DMS79 treated with DMSO at 0.1 percent for 48 hours (cell line): ENCODE measurements at regions not wholly inside any gene's neighbourhood (a gene's known extent, or its start where the extent isn't known, plus 50 kb on each side); places are given as distances from the start of the nearest gene placed in this dataset.
"Not testable (repeated sequence)": the region's sequence is repeated elsewhere in the genome, so short reads cannot be mapped to it uniquely, and the experiment has no call there.

Experiments used
- DNase-seq: peaks from one replicate; lab custom pipeline; 2025; lab: John Stamatoyannopoulos, UW

GRCh38 chr1:121052081-121052660 lies 132.0 kb downstream of the FAM72B start:
- not testable (repeated sequence) for DNase-seq

GRCh38 chr1:121054928-121055327 lies 129.2 kb downstream of the FAM72B start:
- not testable (repeated sequence) for DNase-seq

GRCh38 chr1:121066925-121067324 lies 117.2 kb downstream of the FAM72B start:
- not testable (repeated sequence) for DNase-seq

- not testable (repeated sequence) for DNase-seq
Measured at GRCh38 chr1:121068738-121069499, 115.2 kb downstream of the FAM72B start.

GRCh38 chr1:121073852-121074251 lies 110.3 kb downstream of the FAM72B start:
- DNase-seq, result not testable (repeated sequence)

GRCh38 chr1:121075254-121075805 lies 108.8 kb downstream of the FAM72B start:
- not testable (repeated sequence) for DNase-seq

- not testable (repeated sequence) for DNase-seq
Measured at GRCh38 chr1:121076674-121077073, 107.5 kb downstream of the FAM72B start.

GRCh38 chr1:121079655-121080054 lies 104.5 kb downstream of the FAM72B start:
- DNase-seq, result not testable (repeated sequence)

GRCh38 chr1:121080197-121080903 lies 103.8 kb downstream of the FAM72B start:
- DNase-seq, result not testable (repeated sequence)

GRCh38 chr1:121080904-121081264 lies 103.3 kb downstream of the FAM72B start:
- not testable (repeated sequence) for DNase-seq

GRCh38 chr1:121081625-121082199 lies 102.4 kb downstream of the FAM72B start:
- DNase-seq, result not testable (repeated sequence)

- DNase-seq, result not testable (repeated sequence)
Measured at GRCh38 chr1:121082995-121083394, 101.1 kb downstream of the FAM72B start.

- DNase-seq, result not testable (repeated sequence)
Measured at GRCh38 chr1:121086249-121086648, 97.9 kb downstream of the FAM72B start.

- DNase-seq, result not testable (repeated sequence)
Measured at GRCh38 chr1:121087221-121087620, 96.9 kb downstream of the FAM72B start.

- DNase-seq, result not testable (repeated sequence)
Measured at GRCh38 chr1:121088568-121088967, 95.6 kb downstream of the FAM72B start.

GRCh38 chr1:121092329-121092968 lies 91.7 kb downstream of the FAM72B start:
- not testable (repeated sequence) for DNase-seq

GRCh38 chr1:121095014-121095413 lies 89.1 kb downstream of the FAM72B start:
- not testable (repeated sequence) for DNase-seq

- DNase-seq, result peak; percentile 36
Measured at GRCh38 chr1:121097127-121097866, 86.8 kb downstream of the FAM72B start.

GRCh38 chr1:121097867-121098215 lies 86.3 kb downstream of the FAM72B start:
- DNase-seq, result not testable (repeated sequence)

- DNase-seq, result not testable (repeated sequence)
Measured at GRCh38 chr1:121109025-121109424, 75.1 kb downstream of the FAM72B start.
